IMR-90 (cell line): ENCODE measurements at regions not wholly inside any gene's neighbourhood (a gene's known extent, or its start where the extent isn't known, plus 50 kb on each side); places are given as distances from the start of the nearest gene placed in this dataset.
"Not testable (repeated sequence)": the region's sequence is repeated elsewhere in the genome, so short reads cannot be mapped to it uniquely, and the experiment has no call there.

Experiments used
- CTCF ChIP-seq: conservative IDR thresholded peaks from 2 replicates; pipeline ENCODE4 v1.5.1; 2012; ENCODE audit warnings: mild to moderate bottlenecking, low read depth, low read length, improper control_type of control experiment
- POLR2A ChIP-seq: IDR thresholded peaks from 2 replicates; pipeline ENCODE4 v1.6.1; 2012; ENCODE audit warnings: mild to moderate bottlenecking, low read depth, low read length
- RAD21 ChIP-seq: IDR thresholded peaks from 2 replicates; pipeline ENCODE4 v1.6.1; 2012; ENCODE audit warnings: low read length, improper control_type of control experiment
- USF2 ChIP-seq: fragments of 150-350 bp; IDR thresholded peaks from 2 replicates; pipeline ENCODE4 v1.6.1; 2017; ENCODE audit warnings: mild to moderate bottlenecking, antibody characterized with exemption, low read length, low read depth

GRCh38 chrX:96561129-96561528 is 123.5 kb upstream of the DIAPH2 start:
- TF ChIP-seq CTCF, USF2, RAD21, POLR2A: not testable (repeated sequence)
